Liver (tissue), 7 donors: ENCODE measurements at regions not wholly inside any gene's neighbourhood (a gene's known extent, or its start where the extent isn't known, plus 50 kb on each side); places are given as distances from the start of the nearest gene placed in this dataset.

Experiments
- DNase-seq: peaks from one replicate; pipeline ENCODE4 v3.0.0-alpha.2; 2017; ENCODE audit warnings: low spot score
- H3K27ac ChIP-seq, 2 donors: one replicate each; pipeline ENCODE4 v1.7.0; 2013; ENCODE audit warnings: inconsistent platforms in 2 of 2, low read length in 2 of 2, control low read depth in 1 of 2, low read depth in 1 of 2, mild to moderate bottlenecking in 1 of 2
- H3K27me3 ChIP-seq, 4 donors: one replicate each; pipeline versions ENCODE4 v1.6.1 to v1.7.0; 2013; ENCODE audit warnings: low read length in 3 of 4, inconsistent platforms in 1 of 4, mild to moderate bottlenecking in 1 of 4, moderate library complexity in 1 of 4; ENCODE audit not compliant: control insufficient read depth in 4 of 4, insufficient read depth in 4 of 4
- H3K36me3 ChIP-seq, 4 donors: one replicate each; pipeline versions ENCODE4 v1.6.1 to v1.7.0; 2013; ENCODE audit warnings: low read length in 3 of 4, mild to moderate bottlenecking in 3 of 4, low read depth in 1 of 4, moderate library complexity in 1 of 4; ENCODE audit not compliant: control insufficient read depth in 4 of 4, insufficient read depth in 3 of 4
- H3K4me1 ChIP-seq, 4 donors: one replicate each; pipeline versions ENCODE4 v1.6.1 to v1.7.0; 2013; ENCODE audit warnings: low read length in 3 of 4, mild to moderate bottlenecking in 3 of 4, moderate library complexity in 1 of 4; ENCODE audit not compliant: control insufficient read depth in 4 of 4, insufficient read depth in 4 of 4
- H3K4me3 ChIP-seq, 3 donors: one replicate each; pipeline versions ENCODE4 v1.6.1 to v1.7.0; 2013; ENCODE audit warnings: low read length in 3 of 3, control low read depth in 1 of 3, low read depth in 1 of 3, mild to moderate bottlenecking in 1 of 3
- H3K9ac ChIP-seq, 2 donors: one replicate each; pipeline ENCODE4 v1.7.0; 2013; ENCODE audit warnings: low read length in 2 of 2, mild to moderate bottlenecking in 2 of 2, moderate library complexity in 2 of 2, control low read depth in 1 of 2, low read depth in 1 of 2
- H3K9me3 ChIP-seq, 4 donors: one replicate each; pipeline versions ENCODE4 v1.6.1 to v1.7.0; 2013; ENCODE audit warnings: low read length in 3 of 4; ENCODE audit not compliant: control insufficient read depth in 4 of 4
- FOXA1 ChIP-seq: IDR thresholded peaks from 2 replicates; pipeline ENCODE4 v1.6.1; 2016; ENCODE audit warnings: antibody characterized with exemption
- FOXA2 ChIP-seq: IDR thresholded peaks from 2 replicates; pipeline ENCODE4 v1.6.1; 2016; ENCODE audit warnings: antibody characterized with exemption
- GABPA ChIP-seq, 2 donors: IDR thresholded peaks in 1 of 2; conservative IDR thresholded peaks in 1 of 2; 2 replicates each; pipeline ENCODE4 v1.6.1; 2016; ENCODE audit warnings: antibody characterized with exemption in 2 of 2, mild to moderate bottlenecking in 1 of 2, moderate library complexity in 1 of 2
- HNF4A ChIP-seq, 2 donors: conservative IDR thresholded peaks; 2 replicates each; pipeline ENCODE4 v1.6.1; 2016; ENCODE audit warnings: antibody characterized with exemption in 2 of 2, mild to moderate bottlenecking in 2 of 2
- HNF4G ChIP-seq: IDR thresholded peaks from 2 replicates; pipeline ENCODE4 v1.6.1; 2016; ENCODE audit warnings: antibody characterized with exemption
- JUND ChIP-seq, 2 donors: IDR thresholded peaks; 2 replicates each; pipeline ENCODE4 v1.6.1; 2016; ENCODE audit warnings: antibody characterized with exemption in 2 of 2
- NR2F2 ChIP-seq: IDR thresholded peaks from 2 replicates; pipeline ENCODE4 v1.6.1; 2016; ENCODE audit warnings: antibody characterized with exemption
- RAD21 ChIP-seq, 2 donors: IDR thresholded peaks; 2 replicates each; pipeline ENCODE4 v1.6.1; 2016; ENCODE audit warnings: antibody characterized with exemption in 2 of 2, mild to moderate bottlenecking in 2 of 2
- RXRA ChIP-seq, 2 donors: IDR thresholded peaks; 2 replicates each; pipeline ENCODE4 v1.6.1; 2017 to 2018; ENCODE audit warnings: antibody characterized with exemption in 2 of 2, mild to moderate bottlenecking in 1 of 2
- SP1 ChIP-seq: IDR thresholded peaks from 2 replicates; pipeline ENCODE4 v1.6.1; 2018; ENCODE audit warnings: antibody characterized with exemption, mild to moderate bottlenecking
- TAF1 ChIP-seq: conservative IDR thresholded peaks from 2 replicates; pipeline ENCODE4 v1.6.1; 2016; ENCODE audit warnings: antibody characterized with exemption, mild to moderate bottlenecking
- TF ChIP-seq, protein P1 (sequence below): fragments of 150-350 bp; IDR thresholded peaks from 2 replicates; pipeline ENCODE4 v1.5.1; 2017; ENCODE audit warnings: improper control_type of control experiment, low read depth, low read length; ENCODE audit not compliant: missing input control
- TF ChIP-seq, protein P2 (sequence below): IDR thresholded peaks from 2 replicates; pipeline ENCODE4 v1.6.1; 2016; ENCODE audit warnings: antibody characterized with exemption, mild to moderate bottlenecking
- TF ChIP-seq, protein P3 (sequence below): IDR thresholded peaks from 2 replicates; pipeline ENCODE4 v1.6.1; 2016; ENCODE audit warnings: antibody characterized with exemption
- TF ChIP-seq, protein P4 (sequence below): IDR thresholded peaks from 2 replicates; pipeline ENCODE4 v1.6.1; 2016; ENCODE audit warnings: antibody characterized with exemption
- TF ChIP-seq, protein P5 (sequence below): IDR thresholded peaks from 2 replicates; pipeline ENCODE4 v1.6.1; 2016; ENCODE audit warnings: antibody characterized with exemption
- donor health status: healthy.
- donor health status: healthy.
- donor health status: healthy.
- donor health status: healthy.

DNA sequence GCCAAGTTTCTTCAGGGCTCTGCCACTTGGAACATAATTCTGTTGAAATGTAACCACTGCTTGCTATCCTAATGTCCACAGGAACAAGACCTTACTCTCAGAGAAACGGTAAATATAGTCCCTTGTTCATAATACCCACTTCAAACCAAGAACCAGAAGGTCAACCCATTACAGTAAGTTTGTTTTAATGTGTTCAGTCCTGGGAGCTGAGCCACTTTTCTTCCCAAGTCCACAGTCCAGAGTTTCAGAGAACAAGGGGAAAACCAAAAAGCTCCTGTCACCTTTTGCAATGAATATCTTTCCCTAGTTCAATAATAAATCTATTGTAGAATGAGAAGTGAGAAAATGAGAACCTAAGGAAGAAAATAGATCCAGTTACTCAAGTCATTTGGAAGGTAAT lies 431.9 kb upstream of the MANEA start (continued):
- TF ChIP-seq, protein P1, sequence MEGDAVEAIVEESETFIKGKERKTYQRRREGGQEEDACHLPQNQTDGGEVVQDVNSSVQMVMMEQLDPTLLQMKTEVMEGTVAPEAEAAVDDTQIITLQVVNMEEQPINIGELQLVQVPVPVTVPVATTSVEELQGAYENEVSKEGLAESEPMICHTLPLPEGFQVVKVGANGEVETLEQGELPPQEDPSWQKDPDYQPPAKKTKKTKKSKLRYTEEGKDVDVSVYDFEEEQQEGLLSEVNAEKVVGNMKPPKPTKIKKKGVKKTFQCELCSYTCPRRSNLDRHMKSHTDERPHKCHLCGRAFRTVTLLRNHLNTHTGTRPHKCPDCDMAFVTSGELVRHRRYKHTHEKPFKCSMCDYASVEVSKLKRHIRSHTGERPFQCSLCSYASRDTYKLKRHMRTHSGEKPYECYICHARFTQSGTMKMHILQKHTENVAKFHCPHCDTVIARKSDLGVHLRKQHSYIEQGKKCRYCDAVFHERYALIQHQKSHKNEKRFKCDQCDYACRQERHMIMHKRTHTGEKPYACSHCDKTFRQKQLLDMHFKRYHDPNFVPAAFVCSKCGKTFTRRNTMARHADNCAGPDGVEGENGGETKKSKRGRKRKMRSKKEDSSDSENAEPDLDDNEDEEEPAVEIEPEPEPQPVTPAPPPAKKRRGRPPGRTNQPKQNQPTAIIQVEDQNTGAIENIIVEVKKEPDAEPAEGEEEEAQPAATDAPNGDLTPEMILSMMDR: no peak
- peak; percentile 48 for TF ChIP-seq HNF4G
- TF ChIP-seq, protein P2, sequence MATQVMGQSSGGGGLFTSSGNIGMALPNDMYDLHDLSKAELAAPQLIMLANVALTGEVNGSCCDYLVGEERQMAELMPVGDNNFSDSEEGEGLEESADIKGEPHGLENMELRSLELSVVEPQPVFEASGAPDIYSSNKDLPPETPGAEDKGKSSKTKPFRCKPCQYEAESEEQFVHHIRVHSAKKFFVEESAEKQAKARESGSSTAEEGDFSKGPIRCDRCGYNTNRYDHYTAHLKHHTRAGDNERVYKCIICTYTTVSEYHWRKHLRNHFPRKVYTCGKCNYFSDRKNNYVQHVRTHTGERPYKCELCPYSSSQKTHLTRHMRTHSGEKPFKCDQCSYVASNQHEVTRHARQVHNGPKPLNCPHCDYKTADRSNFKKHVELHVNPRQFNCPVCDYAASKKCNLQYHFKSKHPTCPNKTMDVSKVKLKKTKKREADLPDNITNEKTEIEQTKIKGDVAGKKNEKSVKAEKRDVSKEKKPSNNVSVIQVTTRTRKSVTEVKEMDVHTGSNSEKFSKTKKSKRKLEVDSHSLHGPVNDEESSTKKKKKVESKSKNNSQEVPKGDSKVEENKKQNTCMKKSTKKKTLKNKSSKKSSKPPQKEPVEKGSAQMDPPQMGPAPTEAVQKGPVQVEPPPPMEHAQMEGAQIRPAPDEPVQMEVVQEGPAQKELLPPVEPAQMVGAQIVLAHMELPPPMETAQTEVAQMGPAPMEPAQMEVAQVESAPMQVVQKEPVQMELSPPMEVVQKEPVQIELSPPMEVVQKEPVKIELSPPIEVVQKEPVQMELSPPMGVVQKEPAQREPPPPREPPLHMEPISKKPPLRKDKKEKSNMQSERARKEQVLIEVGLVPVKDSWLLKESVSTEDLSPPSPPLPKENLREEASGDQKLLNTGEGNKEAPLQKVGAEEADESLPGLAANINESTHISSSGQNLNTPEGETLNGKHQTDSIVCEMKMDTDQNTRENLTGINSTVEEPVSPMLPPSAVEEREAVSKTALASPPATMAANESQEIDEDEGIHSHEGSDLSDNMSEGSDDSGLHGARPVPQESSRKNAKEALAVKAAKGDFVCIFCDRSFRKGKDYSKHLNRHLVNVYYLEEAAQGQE: no peak
- no peak for TF ChIP-seq JUND (IDR thresholded peaks at IDR 0.05)

DNA sequence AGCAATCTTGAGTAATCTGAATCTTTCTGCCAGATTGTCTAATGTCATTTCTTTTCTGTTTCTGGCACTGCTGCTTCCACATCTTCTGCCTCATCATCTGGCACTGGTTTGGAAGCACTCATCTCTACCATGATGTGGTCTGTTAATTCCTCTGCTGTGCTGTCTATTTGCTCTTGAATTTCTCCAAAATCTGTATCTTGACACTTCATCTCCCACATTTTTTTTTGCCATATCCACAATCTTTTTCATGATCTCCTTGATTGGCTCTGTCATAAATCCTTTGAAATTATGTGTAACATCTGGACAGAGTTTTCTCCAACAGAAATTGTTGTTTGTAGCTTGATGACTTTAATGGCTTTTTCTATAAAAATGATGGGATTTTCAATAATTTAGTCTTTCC lies 417.8 kb upstream of the MANEA start:
- no peaks in the 10 kb centered on the region for H3K4me1 ChIP-seq
- H3K27ac ChIP-seq: no peak overlapping the region
- no peaks in the 10 kb centered on the region for H3K36me3 ChIP-seq
- no peaks in the 10 kb centered on the region for H3K27me3 ChIP-seq
- H3K4me3 ChIP-seq: no peak overlapping the region
- H3K9me3 ChIP-seq: no peaks in the 10 kb centered on the region
- TF ChIP-seq, protein P3, sequence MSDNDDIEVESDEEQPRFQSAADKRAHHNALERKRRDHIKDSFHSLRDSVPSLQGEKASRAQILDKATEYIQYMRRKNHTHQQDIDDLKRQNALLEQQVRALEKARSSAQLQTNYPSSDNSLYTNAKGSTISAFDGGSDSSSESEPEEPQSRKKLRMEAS: no peak
- no peak for TF ChIP-seq TAF1
- TF ChIP-seq NR2F2: no peak
- no peak for TF ChIP-seq HNF4A (conservative IDR thresholded peaks at IDR 0.05)
- TF ChIP-seq FOXA2: no peak
- no peak for TF ChIP-seq GABPA (IDR thresholded peaks at IDR 0.05 in 1 of 2, conservative IDR thresholded peaks at IDR 0.05 in 1 of 2)
- TF ChIP-seq, protein P4, sequence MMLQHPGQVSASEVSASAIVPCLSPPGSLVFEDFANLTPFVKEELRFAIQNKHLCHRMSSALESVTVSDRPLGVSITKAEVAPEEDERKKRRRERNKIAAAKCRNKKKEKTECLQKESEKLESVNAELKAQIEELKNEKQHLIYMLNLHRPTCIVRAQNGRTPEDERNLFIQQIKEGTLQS: no peak
- TF ChIP-seq SP1: no peak
- TF ChIP-seq, protein P2: no peak
- TF ChIP-seq, protein P1: no peak
- TF ChIP-seq RXRA (IDR thresholded peaks at IDR 0.05): no peak
- no peak for TF ChIP-seq HNF4G
- TF ChIP-seq JUND (IDR thresholded peaks at IDR 0.05): no peak
- no peak for TF ChIP-seq RAD21 (IDR thresholded peaks at IDR 0.05)
- no peak for TF ChIP-seq FOXA1
- TF ChIP-seq, protein P5, sequence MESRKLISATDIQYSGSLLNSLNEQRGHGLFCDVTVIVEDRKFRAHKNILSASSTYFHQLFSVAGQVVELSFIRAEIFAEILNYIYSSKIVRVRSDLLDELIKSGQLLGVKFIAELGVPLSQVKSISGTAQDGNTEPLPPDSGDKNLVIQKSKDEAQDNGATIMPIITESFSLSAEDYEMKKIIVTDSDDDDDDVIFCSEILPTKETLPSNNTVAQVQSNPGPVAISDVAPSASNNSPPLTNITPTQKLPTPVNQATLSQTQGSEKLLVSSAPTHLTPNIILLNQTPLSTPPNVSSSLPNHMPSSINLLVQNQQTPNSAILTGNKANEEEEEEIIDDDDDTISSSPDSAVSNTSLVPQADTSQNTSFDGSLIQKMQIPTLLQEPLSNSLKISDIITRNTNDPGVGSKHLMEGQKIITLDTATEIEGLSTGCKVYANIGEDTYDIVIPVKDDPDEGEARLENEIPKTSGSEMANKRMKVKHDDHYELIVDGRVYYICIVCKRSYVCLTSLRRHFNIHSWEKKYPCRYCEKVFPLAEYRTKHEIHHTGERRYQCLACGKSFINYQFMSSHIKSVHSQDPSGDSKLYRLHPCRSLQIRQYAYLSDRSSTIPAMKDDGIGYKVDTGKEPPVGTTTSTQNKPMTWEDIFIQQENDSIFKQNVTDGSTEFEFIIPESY: no peak
- no peak overlapping the region for H3K9ac ChIP-seq
- no peak for DNase-seq
